ENCODE measurements at regions not wholly inside any gene's neighbourhood (a gene's known extent, or its start where the extent isn't known, plus 50 kb on each side); places are given as distances from the start of the nearest gene placed in this dataset.

DNA sequence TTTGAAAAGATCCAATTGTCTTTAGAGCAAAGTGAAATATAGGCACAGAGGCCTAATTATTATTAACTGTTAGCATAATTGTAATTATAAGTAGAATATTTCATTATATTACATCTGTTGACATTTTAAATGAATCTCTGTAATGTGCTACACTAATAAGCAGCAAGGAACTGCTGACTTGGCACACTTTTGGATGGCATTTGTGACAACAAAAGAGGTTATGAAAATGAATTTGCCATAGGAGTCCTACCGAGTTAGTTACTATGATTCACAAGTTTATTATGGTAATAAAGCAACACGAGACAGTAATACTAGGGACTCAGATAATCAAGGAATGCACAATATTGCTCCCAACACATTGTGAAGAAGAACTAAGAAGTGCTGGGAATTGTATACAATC lies 213.8 kb upstream of the PCDH9 start:
- ATAC-seq (no peak), DNase-seq (no peak)
- Histone ChIP-seq H3K4me3 (no peak overlapping the region), H3K27me3 (ENCODE audit: low read depth) (no peaks in the 10 kb centered on the region), H3K4me1 (no peaks in the 10 kb centered on the region), H3K9me3 (no peaks in the 10 kb centered on the region), H3K36me3 (no peaks in the 10 kb centered on the region), H3K27ac (no peak overlapping the region)
- intact Hi-C loops (cut with DNase I) = no loop called here
- TF ChIP-seq, protein P1, sequence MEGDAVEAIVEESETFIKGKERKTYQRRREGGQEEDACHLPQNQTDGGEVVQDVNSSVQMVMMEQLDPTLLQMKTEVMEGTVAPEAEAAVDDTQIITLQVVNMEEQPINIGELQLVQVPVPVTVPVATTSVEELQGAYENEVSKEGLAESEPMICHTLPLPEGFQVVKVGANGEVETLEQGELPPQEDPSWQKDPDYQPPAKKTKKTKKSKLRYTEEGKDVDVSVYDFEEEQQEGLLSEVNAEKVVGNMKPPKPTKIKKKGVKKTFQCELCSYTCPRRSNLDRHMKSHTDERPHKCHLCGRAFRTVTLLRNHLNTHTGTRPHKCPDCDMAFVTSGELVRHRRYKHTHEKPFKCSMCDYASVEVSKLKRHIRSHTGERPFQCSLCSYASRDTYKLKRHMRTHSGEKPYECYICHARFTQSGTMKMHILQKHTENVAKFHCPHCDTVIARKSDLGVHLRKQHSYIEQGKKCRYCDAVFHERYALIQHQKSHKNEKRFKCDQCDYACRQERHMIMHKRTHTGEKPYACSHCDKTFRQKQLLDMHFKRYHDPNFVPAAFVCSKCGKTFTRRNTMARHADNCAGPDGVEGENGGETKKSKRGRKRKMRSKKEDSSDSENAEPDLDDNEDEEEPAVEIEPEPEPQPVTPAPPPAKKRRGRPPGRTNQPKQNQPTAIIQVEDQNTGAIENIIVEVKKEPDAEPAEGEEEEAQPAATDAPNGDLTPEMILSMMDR (IDR thresholded peaks at IDR 0.05) = no peak

DNA sequence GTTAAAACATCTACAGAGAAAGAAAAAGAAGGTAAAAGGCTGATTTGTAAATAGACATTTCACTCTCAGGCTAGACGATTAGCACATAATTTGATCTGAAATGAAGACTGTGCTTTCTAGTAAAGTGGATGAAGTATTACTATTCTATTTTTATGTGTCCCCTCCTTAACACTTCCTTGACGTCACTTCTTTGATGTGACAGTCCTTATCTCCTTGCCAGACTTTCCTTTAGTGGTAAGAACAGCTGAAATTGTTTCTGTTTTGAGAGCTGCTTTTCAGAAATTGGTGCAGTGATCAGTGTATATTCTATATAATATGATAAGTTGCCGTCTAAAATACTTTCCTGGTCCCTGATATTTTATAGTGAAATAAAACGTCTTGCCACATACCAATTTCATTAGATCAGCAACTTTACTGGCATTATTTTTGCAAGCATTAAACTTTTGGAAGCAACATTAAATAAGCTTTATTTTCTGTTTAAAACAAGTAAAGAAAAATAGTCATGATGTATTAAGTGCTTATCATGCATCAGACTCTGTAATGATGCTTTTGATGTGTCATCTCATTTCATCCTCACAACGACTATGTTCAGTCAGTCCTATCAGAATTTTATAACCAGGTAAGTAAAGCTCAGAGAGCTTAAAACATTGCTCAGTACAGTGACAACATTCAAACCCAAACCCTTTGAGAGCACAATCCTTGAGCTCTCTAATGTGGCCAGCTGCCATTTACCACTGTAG lies 210.3 kb upstream of the PCDH9 start:
- H3K4me3 ChIP-seq = no peak overlapping the region
- intact Hi-C loops (cut with DNase I) = no loop called here
- no peak overlapping the region for H3K27ac ChIP-seq
- no peaks in the 10 kb centered on the region for H3K27me3 ChIP-seq (ENCODE audit: low read depth)
- no peaks in the 10 kb centered on the region for H3K4me1 ChIP-seq
- ATAC-seq (no peak), DNase-seq (no peak)
- H3K36me3 ChIP-seq = no peaks in the 10 kb centered on the region
- TF ChIP-seq, protein P1 (IDR thresholded peaks at IDR 0.05) = no peak
- H3K9me3 ChIP-seq = no peaks in the 10 kb centered on the region

DNA sequence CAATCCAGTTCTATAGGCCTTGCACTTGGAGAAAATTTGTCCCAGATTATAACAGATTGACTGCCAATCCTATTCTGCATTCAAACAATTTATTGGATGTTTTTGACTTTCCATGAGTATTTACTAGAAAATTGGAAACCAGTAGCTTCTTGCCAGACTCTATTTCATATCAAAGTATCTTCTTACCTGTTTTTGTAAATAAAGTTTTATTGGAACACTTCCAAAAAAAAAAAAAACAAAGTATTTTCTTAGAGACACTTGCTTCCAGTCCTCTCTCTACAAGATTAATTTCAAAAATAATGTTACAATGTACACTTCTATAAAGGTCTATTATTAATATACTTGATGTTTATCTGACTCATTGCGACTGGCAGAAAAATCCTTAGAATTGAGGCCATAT lies 209.2 kb upstream of the PCDH9 start:
- Histone ChIP-seq H3K27ac (no peak overlapping the region), H3K4me1 (no peaks in the 10 kb centered on the region), H3K4me3 (no peak overlapping the region), H3K9me3 (no peaks in the 10 kb centered on the region), H3K27me3 (ENCODE audit: low read depth) (no peaks in the 10 kb centered on the region), H3K36me3 (no peaks in the 10 kb centered on the region)
- ATAC-seq = no peak
- intact Hi-C loops (cut with DNase I) = no loop called here
- no peak for DNase-seq
- TF ChIP-seq, protein P1 (IDR thresholded peaks at IDR 0.05) = no peak

DNA sequence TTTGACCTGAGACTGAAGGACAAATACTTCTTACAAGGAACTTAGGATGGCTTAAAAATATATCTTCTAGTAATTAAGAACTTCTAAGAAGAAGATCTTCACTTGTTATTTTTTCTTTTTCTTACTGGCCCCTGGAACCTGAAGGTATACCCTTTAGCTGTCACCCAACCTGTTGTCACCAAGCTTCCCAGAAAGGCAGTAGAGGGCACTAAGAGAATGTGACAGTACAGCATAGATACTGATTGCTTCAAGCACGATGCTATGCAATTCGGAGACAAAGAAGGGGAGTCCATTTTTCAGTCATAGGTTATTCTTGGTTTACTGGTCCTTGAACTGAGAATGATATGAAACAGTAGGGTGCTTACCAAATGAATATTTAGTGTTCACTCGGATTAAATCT lies 208.3 kb upstream of the PCDH9 start:
- TF ChIP-seq, protein P1 (IDR thresholded peaks at IDR 0.05) = no peak
- H3K27ac ChIP-seq = no peak overlapping the region
- H3K27me3 ChIP-seq (ENCODE audit: low read depth) = no peaks in the 10 kb centered on the region
- intact Hi-C loops (cut with DNase I) = no loop called here
- no peak for DNase-seq
- no peaks in the 10 kb centered on the region for H3K36me3 ChIP-seq
- no peaks in the 10 kb centered on the region for H3K9me3 ChIP-seq
- no peak overlapping the region for H3K4me3 ChIP-seq
- H3K4me1 ChIP-seq = no peaks in the 10 kb centered on the region
- no peak for ATAC-seq

DNA sequence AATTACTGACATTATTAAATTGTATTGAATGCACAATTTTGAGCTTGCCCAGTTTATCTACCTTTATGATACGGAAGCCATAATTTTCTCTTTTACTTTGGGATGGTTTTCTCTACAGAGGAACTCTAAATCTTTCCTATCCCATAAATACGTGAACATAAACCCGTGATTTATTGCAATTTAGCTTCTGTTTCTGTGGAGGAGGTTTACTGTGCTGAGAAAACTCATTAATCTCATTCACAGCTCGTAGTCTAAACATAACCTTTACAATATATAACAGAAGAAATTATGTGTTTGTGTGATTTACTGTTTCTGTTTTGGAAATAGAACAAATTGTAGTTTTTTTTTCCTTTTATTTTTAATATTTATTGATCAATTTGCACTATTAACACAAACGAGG lies 207.1 kb upstream of the PCDH9 start:
- intact Hi-C loops (cut with DNase I) = no loop called here
- DNase-seq (no peak), ATAC-seq (no peak)
- TF ChIP-seq, protein P1 (IDR thresholded peaks at IDR 0.05) = no peak
- H3K36me3 ChIP-seq = no peaks in the 10 kb centered on the region
- no peaks in the 10 kb centered on the region for H3K4me1 ChIP-seq
- no peaks in the 10 kb centered on the region for H3K27me3 ChIP-seq (ENCODE audit: low read depth)
- H3K27ac ChIP-seq = no peak overlapping the region
- H3K4me3 ChIP-seq = no peak overlapping the region
- no peaks in the 10 kb centered on the region for H3K9me3 ChIP-seq

Measured in lower lobe of right lung (tissue), 2 donors.